ENCODE measurements at regions not wholly inside any gene's neighbourhood (a gene's known extent, or its start where the extent isn't known, plus 50 kb on each side); places are given as distances from the start of the nearest gene placed in this dataset.

DNA sequence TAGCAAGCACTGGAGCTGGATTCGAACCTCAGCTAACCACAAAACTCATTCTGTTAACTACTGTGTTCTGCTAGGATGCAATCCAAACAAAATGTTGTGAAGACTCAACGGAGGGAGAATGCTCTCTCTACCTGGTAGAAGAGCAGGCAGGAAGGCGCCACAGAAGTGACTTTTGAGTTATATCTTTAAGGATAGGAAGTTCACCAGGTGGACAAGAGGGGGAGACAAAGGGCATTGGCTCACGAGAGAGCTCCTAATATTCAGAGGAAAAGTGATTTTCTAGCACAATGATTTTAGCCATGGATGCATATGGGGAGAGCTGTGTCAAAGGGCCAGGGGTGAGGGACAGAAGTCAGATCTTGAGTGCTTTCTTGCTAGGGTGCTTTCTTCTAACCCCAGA, 108.4 kb upstream of the MAFB start:
- TF ChIP-seq, protein P1, sequence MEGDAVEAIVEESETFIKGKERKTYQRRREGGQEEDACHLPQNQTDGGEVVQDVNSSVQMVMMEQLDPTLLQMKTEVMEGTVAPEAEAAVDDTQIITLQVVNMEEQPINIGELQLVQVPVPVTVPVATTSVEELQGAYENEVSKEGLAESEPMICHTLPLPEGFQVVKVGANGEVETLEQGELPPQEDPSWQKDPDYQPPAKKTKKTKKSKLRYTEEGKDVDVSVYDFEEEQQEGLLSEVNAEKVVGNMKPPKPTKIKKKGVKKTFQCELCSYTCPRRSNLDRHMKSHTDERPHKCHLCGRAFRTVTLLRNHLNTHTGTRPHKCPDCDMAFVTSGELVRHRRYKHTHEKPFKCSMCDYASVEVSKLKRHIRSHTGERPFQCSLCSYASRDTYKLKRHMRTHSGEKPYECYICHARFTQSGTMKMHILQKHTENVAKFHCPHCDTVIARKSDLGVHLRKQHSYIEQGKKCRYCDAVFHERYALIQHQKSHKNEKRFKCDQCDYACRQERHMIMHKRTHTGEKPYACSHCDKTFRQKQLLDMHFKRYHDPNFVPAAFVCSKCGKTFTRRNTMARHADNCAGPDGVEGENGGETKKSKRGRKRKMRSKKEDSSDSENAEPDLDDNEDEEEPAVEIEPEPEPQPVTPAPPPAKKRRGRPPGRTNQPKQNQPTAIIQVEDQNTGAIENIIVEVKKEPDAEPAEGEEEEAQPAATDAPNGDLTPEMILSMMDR (conservative IDR thresholded peaks at IDR 0.05; ENCODE audit: low read depth, low read length), result peak; percentile 62
- TF ChIP-seq EZH2 (IDR thresholded peaks at IDR 0.05; ENCODE audit: borderline replicate concordance, low read depth, low read length, poor library complexity, severe bottlenecking), result no peak

All from A673 (cell line).